Liver (tissue), 3 donors: ENCODE measurements at regions not wholly inside any gene's neighbourhood (a gene's known extent, or its start where the extent isn't known, plus 50 kb on each side); places are given as distances from the start of the nearest gene placed in this dataset.

Experiments used
- ATF3 ChIP-seq: IDR thresholded peaks from 2 replicates; pipeline ENCODE4 v1.6.1; 2016; ENCODE audit warnings: antibody characterized with exemption
- EGR1 ChIP-seq, 2 donors: IDR thresholded peaks; 2 replicates each; pipeline ENCODE4 v1.6.1; 2016 to 2018; ENCODE audit warnings: antibody characterized with exemption in 2 of 2, low read depth in 2 of 2
- FOXA1 ChIP-seq: IDR thresholded peaks from 2 replicates; pipeline ENCODE4 v1.6.1; 2016; ENCODE audit warnings: antibody characterized with exemption
- GABPA ChIP-seq, 2 donors: IDR thresholded peaks in 1 of 2; conservative IDR thresholded peaks in 1 of 2; 2 replicates each; pipeline ENCODE4 v1.6.1; 2016; ENCODE audit warnings: antibody characterized with exemption in 2 of 2, mild to moderate bottlenecking in 1 of 2, moderate library complexity in 1 of 2
- HNF4G ChIP-seq: IDR thresholded peaks from 2 replicates; pipeline ENCODE4 v1.6.1; 2016; ENCODE audit warnings: antibody characterized with exemption
- JUND ChIP-seq, 2 donors: IDR thresholded peaks; 2 replicates each; pipeline ENCODE4 v1.6.1; 2016; ENCODE audit warnings: antibody characterized with exemption in 2 of 2
- MAX ChIP-seq: IDR thresholded peaks from 2 replicates; pipeline ENCODE4 v1.6.1; 2016; ENCODE audit warnings: antibody characterized with exemption
- RAD21 ChIP-seq, 2 donors: IDR thresholded peaks; 2 replicates each; pipeline ENCODE4 v1.6.1; 2016; ENCODE audit warnings: antibody characterized with exemption in 2 of 2, mild to moderate bottlenecking in 2 of 2
- REST ChIP-seq: IDR thresholded peaks from 2 replicates; pipeline ENCODE4 v1.6.1; 2016; ENCODE audit warnings: antibody characterized with exemption, mild to moderate bottlenecking
- RXRA ChIP-seq, 2 donors: IDR thresholded peaks; 2 replicates each; pipeline ENCODE4 v1.6.1; 2017 to 2018; ENCODE audit warnings: antibody characterized with exemption in 2 of 2, mild to moderate bottlenecking in 1 of 2
- TAF1 ChIP-seq: conservative IDR thresholded peaks from 2 replicates; pipeline ENCODE4 v1.6.1; 2016; ENCODE audit warnings: antibody characterized with exemption, mild to moderate bottlenecking
- YY1 ChIP-seq: IDR thresholded peaks from 2 replicates; pipeline ENCODE4 v1.6.1; 2016; ENCODE audit warnings: antibody characterized with exemption, mild to moderate bottlenecking
- ZBTB33 ChIP-seq: IDR thresholded peaks from 2 replicates; pipeline ENCODE4 v1.6.1; 2016; ENCODE audit warnings: antibody characterized with exemption
- TF ChIP-seq, protein P1 (sequence below): fragments of 150-350 bp; IDR thresholded peaks from 2 replicates; pipeline ENCODE4 v1.5.1; 2017; ENCODE audit warnings: improper control_type of control experiment, low read depth, low read length; ENCODE audit not compliant: missing input control
- donor health status: healthy.
- donor health status: healthy.

GRCh38 chr5:69019668-69020375 lies 74.0 kb upstream of the SLC30A5 start:
- no peak for TF ChIP-seq RXRA (IDR thresholded peaks at IDR 0.05)
- no peak for TF ChIP-seq EGR1 (IDR thresholded peaks at IDR 0.05; ENCODE audit: low read depth in 2 of 2)
- no peak for TF ChIP-seq HNF4G
- TF ChIP-seq TAF1 = no peak
- TF ChIP-seq, protein P1, sequence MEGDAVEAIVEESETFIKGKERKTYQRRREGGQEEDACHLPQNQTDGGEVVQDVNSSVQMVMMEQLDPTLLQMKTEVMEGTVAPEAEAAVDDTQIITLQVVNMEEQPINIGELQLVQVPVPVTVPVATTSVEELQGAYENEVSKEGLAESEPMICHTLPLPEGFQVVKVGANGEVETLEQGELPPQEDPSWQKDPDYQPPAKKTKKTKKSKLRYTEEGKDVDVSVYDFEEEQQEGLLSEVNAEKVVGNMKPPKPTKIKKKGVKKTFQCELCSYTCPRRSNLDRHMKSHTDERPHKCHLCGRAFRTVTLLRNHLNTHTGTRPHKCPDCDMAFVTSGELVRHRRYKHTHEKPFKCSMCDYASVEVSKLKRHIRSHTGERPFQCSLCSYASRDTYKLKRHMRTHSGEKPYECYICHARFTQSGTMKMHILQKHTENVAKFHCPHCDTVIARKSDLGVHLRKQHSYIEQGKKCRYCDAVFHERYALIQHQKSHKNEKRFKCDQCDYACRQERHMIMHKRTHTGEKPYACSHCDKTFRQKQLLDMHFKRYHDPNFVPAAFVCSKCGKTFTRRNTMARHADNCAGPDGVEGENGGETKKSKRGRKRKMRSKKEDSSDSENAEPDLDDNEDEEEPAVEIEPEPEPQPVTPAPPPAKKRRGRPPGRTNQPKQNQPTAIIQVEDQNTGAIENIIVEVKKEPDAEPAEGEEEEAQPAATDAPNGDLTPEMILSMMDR = no peak
- no peak for TF ChIP-seq YY1
- TF ChIP-seq MAX = no peak
- no peak for TF ChIP-seq ZBTB33
- no peak for TF ChIP-seq ATF3
- no peak for TF ChIP-seq GABPA (IDR thresholded peaks at IDR 0.05 in 1 of 2, conservative IDR thresholded peaks at IDR 0.05 in 1 of 2)
- no peak for TF ChIP-seq RAD21 (IDR thresholded peaks at IDR 0.05)
- no peak for TF ChIP-seq REST
- TF ChIP-seq FOXA1 = no peak
- TF ChIP-seq JUND (IDR thresholded peaks at IDR 0.05) = no peak
